ENCODE measurements at regions not wholly inside any gene's neighbourhood (a gene's known extent, or its start where the extent isn't known, plus 50 kb on each side); places are given as distances from the start of the nearest gene placed in this dataset.

DNA sequence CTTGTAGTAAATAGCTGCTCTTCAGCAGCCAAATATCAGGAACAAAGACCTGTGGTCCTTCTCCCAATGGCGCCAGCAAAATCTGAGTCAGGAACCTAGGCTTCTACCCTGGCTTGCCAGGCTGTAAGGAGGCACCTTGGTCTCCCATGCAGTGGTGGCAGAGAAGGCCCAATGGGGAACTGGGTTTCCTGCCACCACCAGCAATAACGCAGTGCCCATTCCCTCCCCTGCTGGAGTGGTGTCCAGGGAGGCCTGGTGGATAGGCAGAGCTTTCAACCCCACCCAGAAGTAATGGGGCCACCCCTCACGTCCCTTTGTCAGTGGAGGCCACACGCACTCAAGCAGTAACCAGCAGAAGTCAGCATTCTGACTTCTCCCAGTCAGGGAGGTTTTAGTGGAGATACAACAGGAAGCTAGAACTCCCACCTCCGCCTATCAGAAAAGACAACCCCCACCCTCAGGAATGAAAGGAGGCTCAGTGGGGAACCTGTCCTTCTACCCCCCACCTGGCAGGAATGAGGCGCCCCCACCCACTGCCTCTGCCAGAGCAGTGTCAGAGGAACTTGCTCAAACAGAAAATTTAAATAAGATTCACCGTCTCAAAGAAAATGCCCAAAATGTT lies 132.4 kb downstream of the COPS8 start:
- no peak overlapping the region for H3K4me3 ChIP-seq (ENCODE audit: low read depth, low read length)
- TF ChIP-seq, protein P1, sequence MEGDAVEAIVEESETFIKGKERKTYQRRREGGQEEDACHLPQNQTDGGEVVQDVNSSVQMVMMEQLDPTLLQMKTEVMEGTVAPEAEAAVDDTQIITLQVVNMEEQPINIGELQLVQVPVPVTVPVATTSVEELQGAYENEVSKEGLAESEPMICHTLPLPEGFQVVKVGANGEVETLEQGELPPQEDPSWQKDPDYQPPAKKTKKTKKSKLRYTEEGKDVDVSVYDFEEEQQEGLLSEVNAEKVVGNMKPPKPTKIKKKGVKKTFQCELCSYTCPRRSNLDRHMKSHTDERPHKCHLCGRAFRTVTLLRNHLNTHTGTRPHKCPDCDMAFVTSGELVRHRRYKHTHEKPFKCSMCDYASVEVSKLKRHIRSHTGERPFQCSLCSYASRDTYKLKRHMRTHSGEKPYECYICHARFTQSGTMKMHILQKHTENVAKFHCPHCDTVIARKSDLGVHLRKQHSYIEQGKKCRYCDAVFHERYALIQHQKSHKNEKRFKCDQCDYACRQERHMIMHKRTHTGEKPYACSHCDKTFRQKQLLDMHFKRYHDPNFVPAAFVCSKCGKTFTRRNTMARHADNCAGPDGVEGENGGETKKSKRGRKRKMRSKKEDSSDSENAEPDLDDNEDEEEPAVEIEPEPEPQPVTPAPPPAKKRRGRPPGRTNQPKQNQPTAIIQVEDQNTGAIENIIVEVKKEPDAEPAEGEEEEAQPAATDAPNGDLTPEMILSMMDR (IDR thresholded peaks at IDR 0.05; ENCODE audit: low read depth, low read length) = no peak
- no peak for DNase-seq
- H3K9me3 ChIP-seq (ENCODE audit: severe bottlenecking) = no peaks in the 10 kb centered on the region
- peaks cover 5% of the 10 kb centered on the region for H3K27me3 ChIP-seq (ENCODE audit: insufficient read depth, low read depth, severe bottlenecking)
- no peaks in the 10 kb centered on the region for H3K36me3 ChIP-seq
- no peak overlapping the region for H3K27ac ChIP-seq

DNA sequence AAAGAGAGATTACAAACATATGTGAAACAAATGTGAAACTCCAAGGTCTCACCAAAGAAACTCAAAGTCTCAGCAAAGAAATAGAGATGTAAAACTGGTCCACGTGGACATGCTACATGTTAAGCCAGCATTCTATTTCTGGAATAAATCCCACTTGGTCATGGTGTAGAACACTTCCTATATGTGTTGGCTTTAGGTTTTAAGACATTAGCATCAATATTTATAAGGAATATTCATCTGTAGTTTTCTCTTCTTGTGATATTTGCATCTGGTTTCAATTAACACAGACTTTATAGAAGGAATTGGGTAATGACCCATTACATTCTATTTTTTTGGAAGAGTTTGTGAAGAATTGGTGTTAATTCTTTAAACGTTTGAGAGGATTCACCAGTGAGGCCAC lies 133.1 kb downstream of the COPS8 start:
- no peaks in the 10 kb centered on the region for H3K9me3 ChIP-seq (ENCODE audit: severe bottlenecking)
- H3K27me3 ChIP-seq (ENCODE audit: insufficient read depth, low read depth, severe bottlenecking) = peaks cover 5% of the 10 kb centered on the region
- no peak for DNase-seq
- no peak overlapping the region for H3K27ac ChIP-seq
- TF ChIP-seq, protein P1 (IDR thresholded peaks at IDR 0.05; ENCODE audit: low read depth, low read length) = no peak
- H3K4me3 ChIP-seq (ENCODE audit: low read depth, low read length) = no peak overlapping the region
- H3K36me3 ChIP-seq = no peaks in the 10 kb centered on the region

DNA sequence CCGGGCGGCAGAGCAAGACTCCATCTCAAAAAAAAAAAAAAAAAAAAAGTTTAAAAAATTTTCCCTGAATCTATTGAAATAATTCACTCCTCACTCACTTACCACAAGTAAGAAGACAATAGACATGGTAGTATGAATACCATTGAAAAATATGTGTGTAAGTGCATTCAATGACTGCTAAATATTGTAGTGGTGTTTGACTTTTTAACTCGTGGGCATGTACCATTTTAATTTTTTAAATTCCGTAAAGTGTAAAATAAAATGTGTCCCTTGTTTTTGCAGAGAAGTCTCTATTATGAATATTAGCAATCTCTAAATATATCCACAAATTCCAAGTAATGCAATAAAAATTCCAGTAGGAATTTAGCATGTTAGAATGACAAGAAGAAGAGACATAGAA lies 134.1 kb downstream of the COPS8 start:
- no peak for DNase-seq
- peaks cover 5% of the 10 kb centered on the region for H3K27me3 ChIP-seq (ENCODE audit: insufficient read depth, low read depth, severe bottlenecking)
- TF ChIP-seq, protein P1 (IDR thresholded peaks at IDR 0.05; ENCODE audit: low read depth, low read length) = no peak
- H3K27ac ChIP-seq = no peak overlapping the region
- no peaks in the 10 kb centered on the region for H3K36me3 ChIP-seq
- H3K4me3 ChIP-seq (ENCODE audit: low read depth, low read length) = no peak overlapping the region
- H3K9me3 ChIP-seq (ENCODE audit: severe bottlenecking) = no peaks in the 10 kb centered on the region

DNA sequence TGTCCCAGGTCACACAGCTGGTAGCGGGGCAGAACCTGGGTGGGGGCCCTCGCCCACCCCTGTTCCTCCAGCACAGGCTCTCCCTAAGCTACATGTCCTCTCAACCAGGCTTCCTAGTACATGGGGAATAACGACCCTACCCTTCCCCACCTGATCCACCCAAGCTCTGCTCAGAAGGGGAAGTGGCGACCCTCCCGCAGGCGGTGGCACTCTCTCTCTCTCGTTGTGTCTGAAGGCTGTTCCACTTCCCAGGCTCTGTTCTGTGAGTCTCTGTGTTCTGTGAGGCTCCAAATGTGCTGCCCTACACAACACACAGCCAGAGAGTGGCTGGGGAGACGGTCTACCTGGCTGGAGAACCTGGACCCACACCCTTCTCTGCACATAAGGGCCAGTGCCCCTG lies 135.8 kb downstream of the COPS8 start:
- H3K9me3 ChIP-seq (ENCODE audit: severe bottlenecking) = no peaks in the 10 kb centered on the region
- no peaks in the 10 kb centered on the region for H3K36me3 ChIP-seq
- peaks cover 5% of the 10 kb centered on the region for H3K27me3 ChIP-seq (ENCODE audit: insufficient read depth, low read depth, severe bottlenecking)
- no peak overlapping the region for H3K4me3 ChIP-seq (ENCODE audit: low read depth, low read length)
- TF ChIP-seq, protein P1 (IDR thresholded peaks at IDR 0.05; ENCODE audit: low read depth, low read length) = no peak
- no peak overlapping the region for H3K27ac ChIP-seq
- DNase-seq = no peak

DNA sequence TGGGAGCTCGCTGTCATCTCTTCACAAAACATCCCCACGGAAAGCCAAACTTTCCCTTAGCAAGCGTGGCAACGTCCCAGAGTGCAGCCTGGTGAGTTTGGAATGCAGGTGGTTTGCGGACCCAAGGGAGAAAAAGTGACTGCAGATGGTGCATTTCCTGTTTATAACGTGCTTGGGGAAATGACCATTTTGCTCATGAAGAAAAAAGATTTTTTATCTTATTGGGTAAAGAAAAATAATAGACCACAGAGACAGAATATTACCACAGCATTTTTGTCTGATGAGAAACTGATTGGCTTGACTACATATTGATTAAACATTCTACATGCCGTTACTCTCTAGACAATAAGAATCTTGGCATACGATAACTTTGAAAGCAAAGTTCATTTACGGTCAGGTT lies 136.5 kb downstream of the COPS8 start:
- H3K4me3 ChIP-seq (ENCODE audit: low read depth, low read length) = no peak overlapping the region
- DNase-seq = no peak
- H3K27me3 ChIP-seq (ENCODE audit: insufficient read depth, low read depth, severe bottlenecking) = peaks cover 5% of the 10 kb centered on the region
- no peaks in the 10 kb centered on the region for H3K9me3 ChIP-seq (ENCODE audit: severe bottlenecking)
- H3K36me3 ChIP-seq = no peaks in the 10 kb centered on the region
- TF ChIP-seq, protein P1 (IDR thresholded peaks at IDR 0.05; ENCODE audit: low read depth, low read length) = no peak
- no peak overlapping the region for H3K27ac ChIP-seq

DNA sequence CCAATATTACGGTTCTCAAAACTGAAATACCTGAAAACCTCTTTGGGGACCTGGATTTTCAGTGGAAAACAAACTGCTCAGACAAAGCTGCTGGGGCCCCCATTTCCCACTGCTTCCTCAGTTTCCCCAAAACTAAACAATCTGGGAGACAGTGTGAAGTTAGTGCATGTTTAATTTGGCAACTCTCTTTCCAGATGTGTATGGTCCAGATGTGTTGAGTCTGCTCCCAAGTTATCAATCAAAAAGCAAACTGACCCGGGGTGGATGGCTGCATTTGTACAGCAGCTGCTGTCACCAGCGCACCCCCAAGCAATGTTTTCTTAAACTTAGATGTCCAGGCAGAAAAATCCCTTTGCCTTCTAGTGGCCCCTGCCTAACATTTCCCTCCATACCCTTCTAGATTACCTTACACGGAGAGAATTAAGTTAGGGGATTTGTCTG lies 136.9 kb downstream of the COPS8 start:
- Histone ChIP-seq H3K9me3 (ENCODE audit: severe bottlenecking) (no peaks in the 10 kb centered on the region), H3K27me3 (ENCODE audit: insufficient read depth, low read depth, severe bottlenecking) (peaks cover 5% of the 10 kb centered on the region), H3K27ac (no peak overlapping the region), H3K4me3 (ENCODE audit: low read depth, low read length) (no peak overlapping the region), H3K36me3 (no peaks in the 10 kb centered on the region)
- DNase-seq = no peak
- TF ChIP-seq, protein P1 (IDR thresholded peaks at IDR 0.05; ENCODE audit: low read depth, low read length) = no peak
